ENCODE measurements at regions not wholly inside any gene's neighbourhood (a gene's known extent, or its start where the extent isn't known, plus 50 kb on each side); places are given as distances from the start of the nearest gene placed in this dataset.

DNA sequence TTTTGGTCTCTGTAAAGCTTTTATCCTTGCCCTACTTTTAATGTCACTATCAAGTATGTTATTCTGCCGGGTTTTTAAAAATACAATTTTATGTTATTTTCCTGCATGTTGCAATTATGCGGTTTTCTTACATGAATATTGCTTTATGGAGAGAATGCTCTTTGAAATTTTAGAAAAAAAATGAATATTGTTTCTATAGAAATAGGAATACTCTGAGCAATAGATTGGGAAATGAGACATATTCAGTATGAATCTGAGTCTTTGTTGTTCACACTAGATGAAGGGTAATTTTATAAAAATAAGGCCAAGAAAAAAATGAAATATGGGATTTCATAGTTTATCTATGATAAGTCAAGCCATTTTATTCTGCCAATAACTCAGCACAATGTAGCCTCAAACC is 142.2 kb upstream of the DTNA start:
- Mint-ChIP-seq H3K4me1 (no peaks in the 10 kb centered on the region), H3K27me3 (ENCODE audit: low read depth) (no peaks in the 10 kb centered on the region), H3K4me3 (no peak overlapping the region), H3K36me3 (no peaks in the 10 kb centered on the region), H3K27ac (no peak overlapping the region), H3K9me3 (no peaks in the 10 kb centered on the region)
- TF ChIP-seq, protein P1, sequence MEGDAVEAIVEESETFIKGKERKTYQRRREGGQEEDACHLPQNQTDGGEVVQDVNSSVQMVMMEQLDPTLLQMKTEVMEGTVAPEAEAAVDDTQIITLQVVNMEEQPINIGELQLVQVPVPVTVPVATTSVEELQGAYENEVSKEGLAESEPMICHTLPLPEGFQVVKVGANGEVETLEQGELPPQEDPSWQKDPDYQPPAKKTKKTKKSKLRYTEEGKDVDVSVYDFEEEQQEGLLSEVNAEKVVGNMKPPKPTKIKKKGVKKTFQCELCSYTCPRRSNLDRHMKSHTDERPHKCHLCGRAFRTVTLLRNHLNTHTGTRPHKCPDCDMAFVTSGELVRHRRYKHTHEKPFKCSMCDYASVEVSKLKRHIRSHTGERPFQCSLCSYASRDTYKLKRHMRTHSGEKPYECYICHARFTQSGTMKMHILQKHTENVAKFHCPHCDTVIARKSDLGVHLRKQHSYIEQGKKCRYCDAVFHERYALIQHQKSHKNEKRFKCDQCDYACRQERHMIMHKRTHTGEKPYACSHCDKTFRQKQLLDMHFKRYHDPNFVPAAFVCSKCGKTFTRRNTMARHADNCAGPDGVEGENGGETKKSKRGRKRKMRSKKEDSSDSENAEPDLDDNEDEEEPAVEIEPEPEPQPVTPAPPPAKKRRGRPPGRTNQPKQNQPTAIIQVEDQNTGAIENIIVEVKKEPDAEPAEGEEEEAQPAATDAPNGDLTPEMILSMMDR (IDR thresholded peaks at IDR 0.05; ENCODE audit: unreplicated experiment), result no peak
- DNase-seq (ENCODE audit: low spot score in 2 of 2, unreplicated experiment in 2 of 2), result no peak

DNA sequence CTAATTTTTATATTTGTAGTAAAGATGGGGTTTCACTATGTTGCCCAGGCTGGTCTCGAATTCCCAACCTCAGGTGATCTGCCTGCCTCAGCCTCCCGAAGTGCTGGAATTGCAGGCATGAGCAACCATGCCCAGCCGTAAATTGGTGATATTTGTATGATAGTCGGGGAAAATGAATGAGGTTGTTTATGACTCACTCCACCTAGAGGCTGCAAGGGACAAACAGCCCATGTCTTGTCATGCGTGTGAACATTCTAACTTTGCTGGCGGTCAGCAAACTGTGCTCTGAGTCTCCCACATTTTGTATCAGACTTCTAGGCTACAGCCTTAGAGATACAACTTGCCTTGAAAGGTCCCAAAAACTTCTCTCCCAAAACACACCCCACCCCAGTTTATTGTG is 133.5 kb upstream of the DTNA start:
- Mint-ChIP-seq H3K27ac (no peak overlapping the region), H3K4me3 (no peak overlapping the region), H3K36me3 (peaks cover 11% of the 10 kb centered on the region), H3K9me3 (peaks cover 24% of the 10 kb centered on the region), H3K4me1 (no peaks in the 10 kb centered on the region), H3K27me3 (ENCODE audit: low read depth) (no peaks in the 10 kb centered on the region)
- DNase-seq (ENCODE audit: low spot score in 2 of 2, unreplicated experiment in 2 of 2), result no peak
- TF ChIP-seq, protein P1 (IDR thresholded peaks at IDR 0.05; ENCODE audit: unreplicated experiment), result no peak

DNA sequence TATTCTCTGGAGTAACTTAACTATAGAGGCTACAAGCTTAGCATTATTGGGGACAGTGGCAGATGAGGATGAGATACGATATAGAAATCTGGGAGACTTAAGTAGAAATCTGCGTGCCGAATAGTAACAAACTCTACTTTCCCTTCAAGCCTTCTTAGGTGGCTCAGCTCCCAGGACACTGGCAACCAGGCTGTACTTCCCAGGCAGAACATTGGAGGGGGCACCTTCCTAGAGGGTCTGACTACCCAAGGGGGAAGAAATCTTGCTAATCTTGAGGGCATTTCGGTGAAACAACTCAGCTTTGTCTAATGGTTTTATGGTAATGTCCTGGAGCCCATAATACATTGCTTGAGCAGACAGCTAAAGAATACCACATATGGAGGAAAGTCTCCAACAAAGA is 126.2 kb upstream of the DTNA start:
- Mint-ChIP-seq H3K27me3 (ENCODE audit: low read depth) (no peaks in the 10 kb centered on the region), H3K4me3 (no peak overlapping the region), H3K27ac (no peak overlapping the region), H3K4me1 (no peaks in the 10 kb centered on the region), H3K36me3 (peaks cover 8% of the 10 kb centered on the region), H3K9me3 (peaks cover 16% of the 10 kb centered on the region)
- TF ChIP-seq, protein P1 (IDR thresholded peaks at IDR 0.05; ENCODE audit: unreplicated experiment), result no peak
- DNase-seq (ENCODE audit: low spot score in 2 of 2, unreplicated experiment in 2 of 2), result no peak

DNA sequence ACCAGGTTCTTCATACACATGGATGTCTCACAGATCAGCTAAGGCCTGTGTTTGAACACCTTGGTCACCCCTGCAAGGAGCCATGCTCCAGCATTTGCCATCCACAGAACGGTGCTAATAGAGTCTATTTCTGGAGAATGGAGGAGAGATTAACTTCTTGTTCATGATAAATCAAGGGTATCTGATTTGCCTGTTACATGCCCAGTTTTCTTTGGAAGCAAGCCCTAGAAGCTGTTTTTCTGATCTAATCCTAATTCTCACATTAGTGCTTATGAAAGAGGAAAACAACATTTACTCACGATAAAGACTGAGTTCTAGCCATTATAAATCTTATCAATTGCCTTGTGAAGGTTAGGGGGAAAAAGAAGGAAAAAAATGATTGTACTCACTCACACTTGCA is 119.6 kb upstream of the DTNA start:
- no peaks in the 10 kb centered on the region for H3K27me3 Mint-ChIP-seq (ENCODE audit: low read depth)
- TF ChIP-seq, protein P1 (IDR thresholded peaks at IDR 0.05; ENCODE audit: unreplicated experiment), result no peak
- no peak overlapping the region for H3K4me3 Mint-ChIP-seq
- no peaks in the 10 kb centered on the region for H3K36me3 Mint-ChIP-seq
- no peak overlapping the region for H3K27ac Mint-ChIP-seq
- H3K9me3 Mint-ChIP-seq, result no peaks in the 10 kb centered on the region
- peaks cover 24% of the 10 kb centered on the region for H3K4me1 Mint-ChIP-seq
- no peak for DNase-seq (ENCODE audit: low spot score in 2 of 2, unreplicated experiment in 2 of 2)

DNA sequence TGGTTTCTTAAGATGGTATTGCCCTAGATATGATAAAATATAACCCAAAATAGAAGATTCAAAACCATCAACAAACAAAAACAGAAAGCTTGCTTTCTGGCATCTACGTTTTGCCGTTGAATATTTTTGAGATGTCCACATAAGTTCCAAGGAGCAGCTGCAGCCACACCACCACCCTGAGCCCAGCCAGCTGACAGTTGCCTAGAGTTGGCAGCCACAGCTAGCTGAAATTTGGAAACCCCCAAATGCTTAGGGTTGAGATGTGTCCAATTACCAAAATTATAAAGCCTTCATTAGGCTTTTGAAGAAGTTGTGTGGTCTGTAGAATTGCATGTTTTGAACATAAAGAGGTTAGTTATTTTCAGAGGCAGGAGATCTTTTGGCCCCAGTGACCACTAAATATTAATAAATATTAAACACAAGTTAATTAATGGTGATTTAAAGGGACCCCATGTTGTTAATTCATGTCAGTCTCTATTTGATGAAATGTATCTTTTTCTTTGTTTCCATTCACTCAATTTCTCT is 118.1 kb upstream of the DTNA start:
- no peaks in the 10 kb centered on the region for H3K36me3 Mint-ChIP-seq
- no peak overlapping the region for H3K27ac Mint-ChIP-seq
- peaks cover 24% of the 10 kb centered on the region for H3K4me1 Mint-ChIP-seq
- no peak for DNase-seq (ENCODE audit: low spot score in 2 of 2, unreplicated experiment in 2 of 2)
- H3K9me3 Mint-ChIP-seq, result no peaks in the 10 kb centered on the region
- H3K4me3 Mint-ChIP-seq, result no peak overlapping the region
- TF ChIP-seq, protein P1 (IDR thresholded peaks at IDR 0.05; ENCODE audit: unreplicated experiment), result no peak
- no peaks in the 10 kb centered on the region for H3K27me3 Mint-ChIP-seq (ENCODE audit: low read depth)

DNA sequence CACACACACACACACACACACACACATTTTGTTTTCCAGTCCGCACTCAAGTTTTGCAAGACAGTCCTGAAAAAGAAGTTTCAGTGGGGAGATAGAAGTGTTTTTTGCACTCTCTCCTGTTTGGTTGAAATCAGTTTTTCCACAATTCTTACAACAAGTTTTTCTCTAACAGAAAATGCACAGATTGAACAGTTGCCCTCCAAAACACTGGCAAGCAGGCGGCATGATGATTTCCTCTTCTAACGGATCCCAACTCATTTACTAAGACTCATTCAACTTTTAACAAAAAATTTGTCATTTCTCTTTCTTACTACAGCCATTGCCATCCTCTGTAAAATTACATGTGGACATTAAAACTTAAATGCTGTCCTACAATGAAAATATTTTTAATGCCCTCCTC is 117.6 kb upstream of the DTNA start:
- peak overlapping the region; percentile 75 for H3K4me3 Mint-ChIP-seq
- H3K4me1 Mint-ChIP-seq, result peaks cover 24% of the 10 kb centered on the region

More for the DNA sequence above, 117.6 kb upstream of the DTNA start:
- H3K27me3 Mint-ChIP-seq (ENCODE audit: low read depth), result no peaks in the 10 kb centered on the region
- H3K36me3 Mint-ChIP-seq, result no peaks in the 10 kb centered on the region
- DNase-seq (ENCODE audit: low spot score in 2 of 2, unreplicated experiment in 2 of 2), result no peak
- H3K27ac Mint-ChIP-seq, result no peak overlapping the region
- H3K9me3 Mint-ChIP-seq, result no peaks in the 10 kb centered on the region
- TF ChIP-seq, protein P1 (IDR thresholded peaks at IDR 0.05; ENCODE audit: unreplicated experiment), result no peak

Data from mesothelial cell of epicardium (in vitro differentiated cells).